GM18517 (cell line): ENCODE measurements at regions not wholly inside any gene's neighbourhood (a gene's known extent, or its start where the extent isn't known, plus 50 kb on each side); places are given as distances from the start of the nearest gene placed in this dataset.
"Not testable (repeated sequence)": the region's sequence is repeated elsewhere in the genome, so short reads cannot be mapped to it uniquely, and the experiment has no call there.

ENCODE experiments used
- ATAC-seq: cut with Tn5 transposase; IDR thresholded peaks from one replicate; pipeline ENCODE4 v1.9.1; 2021; ENCODE audit warnings: mild to moderate bottlenecking, moderate library complexity; ENCODE audit not compliant: unreplicated experiment

DNA sequence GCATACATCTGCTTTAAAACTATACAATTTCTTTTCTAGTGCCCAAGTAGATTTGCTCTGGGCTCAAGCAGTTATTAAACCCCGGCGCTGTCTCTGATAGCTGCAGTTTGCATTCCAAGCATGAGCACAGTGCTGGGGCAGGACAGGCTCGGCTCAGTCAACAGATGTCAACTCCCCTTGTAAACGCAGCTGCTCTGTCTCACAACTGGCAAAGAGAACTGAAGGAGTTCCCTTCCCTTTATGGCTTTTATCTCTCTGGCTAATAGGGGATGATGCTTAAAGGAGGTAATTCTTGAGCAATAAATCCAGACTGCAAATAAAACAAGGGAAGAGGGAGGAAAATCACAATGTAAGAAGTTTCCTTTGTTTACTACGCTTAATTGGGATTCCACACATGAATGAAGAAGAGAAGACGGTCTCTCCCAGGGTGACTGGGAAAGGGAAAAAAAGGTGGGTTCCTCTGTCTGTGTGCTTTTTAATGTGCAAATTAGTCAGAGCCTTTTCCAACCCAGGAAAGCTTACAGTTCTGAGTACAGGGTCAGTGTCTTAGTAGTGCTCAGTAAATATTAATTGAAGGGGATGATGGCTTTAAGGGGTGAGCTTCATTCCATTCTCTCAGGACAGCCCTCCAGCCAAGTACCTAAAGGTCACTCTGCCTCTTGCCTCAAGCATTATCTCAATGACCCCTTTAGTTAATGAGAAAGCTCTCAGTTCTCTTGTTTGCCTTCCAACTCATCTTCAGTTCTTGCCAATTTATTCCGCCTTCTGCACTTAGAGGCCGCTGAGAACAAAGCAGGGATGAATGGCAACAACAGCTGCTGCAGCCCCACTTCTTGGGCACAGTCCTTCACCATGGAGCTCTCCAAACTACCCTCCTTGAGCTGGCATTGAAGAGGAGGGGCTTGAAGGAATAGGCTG, 155.7 kb upstream of the JADE1 start:
- no peak for ATAC-seq

- ATAC-seq, result no peak
Observed at GRCh38 chr4:128649575-128650205, 159.8 kb upstream of the JADE1 start.

- no peak for ATAC-seq
Observed at GRCh38 chr4:128649161-128649560, 160.3 kb upstream of the JADE1 start.

DNA sequence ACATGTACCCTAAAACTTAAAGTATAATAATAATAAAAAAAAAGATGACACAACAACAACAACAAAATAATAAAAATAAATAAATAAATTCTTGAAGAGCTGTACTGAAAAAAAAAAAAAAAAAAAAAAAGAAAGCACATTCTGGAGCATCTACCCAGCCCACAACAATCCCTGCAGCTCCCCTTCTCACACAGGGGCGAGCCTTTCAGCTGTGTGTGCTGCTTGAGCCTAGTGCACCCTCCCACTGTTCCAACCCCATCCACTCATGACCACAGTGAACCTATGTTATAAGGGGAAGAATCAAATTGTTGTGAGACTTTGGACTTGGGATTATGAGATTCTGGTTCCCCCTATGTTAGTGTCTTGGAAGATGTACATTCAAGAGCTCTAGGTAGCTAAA, 161.5 kb upstream of the JADE1 start:
- no peak for ATAC-seq

DNA sequence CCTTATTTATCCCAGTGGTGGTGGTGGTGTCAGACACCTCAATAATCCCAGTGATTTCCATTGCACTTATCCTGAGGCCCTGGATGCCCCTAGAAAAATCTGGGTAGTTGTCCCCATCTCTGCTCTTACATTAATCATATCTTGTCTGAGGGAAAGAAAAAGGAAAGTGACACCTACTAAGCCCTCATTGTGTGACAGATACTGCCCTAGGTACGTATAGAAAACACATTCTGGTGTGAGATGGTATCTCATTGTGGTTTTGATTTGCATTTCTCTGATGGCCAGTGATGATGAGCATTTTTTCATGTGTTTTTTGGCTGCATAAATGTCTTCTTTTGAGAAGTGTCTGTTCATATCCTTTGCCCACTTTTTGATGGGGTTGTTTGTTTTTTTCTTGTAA, 162.6 kb upstream of the JADE1 start:
- ATAC-seq, result not testable (repeated sequence)

- ATAC-seq, result not testable (repeated sequence)
Observed at GRCh38 chr4:128644693-128645654, 164.5 kb upstream of the JADE1 start.

- not testable (repeated sequence) for ATAC-seq
Observed at GRCh38 chr4:128644107-128644506, 165.4 kb upstream of the JADE1 start.

GRCh38 chr4:128641566-128641965, 167.9 kb upstream of the JADE1 start:
- not testable (repeated sequence) for ATAC-seq

- no peak for ATAC-seq
Observed at GRCh38 chr4:128639541-128640270, 169.8 kb upstream of the JADE1 start.

- ATAC-seq, result no peak
Observed at GRCh38 chr4:128636906-128637305, 172.6 kb upstream of the JADE1 start.

DNA sequence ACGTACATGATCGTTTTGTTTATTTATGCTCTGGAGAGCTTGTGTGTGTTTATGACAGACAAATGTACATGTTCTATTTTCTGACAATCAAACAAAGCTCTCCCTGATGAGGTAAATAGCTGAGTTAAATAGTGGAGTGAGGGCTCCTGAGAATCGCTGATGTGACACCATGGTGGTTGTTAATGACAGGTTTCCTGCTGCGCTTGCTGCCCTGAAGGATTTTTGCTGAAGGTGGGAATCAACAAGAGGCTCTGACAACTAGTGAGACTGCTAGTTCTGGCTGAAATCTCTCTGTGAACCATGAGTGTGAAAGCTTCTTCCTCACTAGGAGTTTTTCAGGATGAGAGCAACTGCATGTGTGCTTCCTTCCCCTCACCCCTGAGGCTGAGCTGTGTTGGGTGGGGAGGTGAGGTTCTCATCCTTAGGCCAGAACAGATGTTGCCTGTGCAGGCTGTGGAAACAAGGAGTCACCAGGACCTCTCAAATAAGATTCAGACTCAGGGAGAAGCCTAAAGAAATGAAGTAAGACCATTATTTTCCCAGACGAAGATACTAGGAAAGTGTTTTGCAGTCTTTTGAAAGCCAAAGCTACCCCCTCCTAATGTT, 173.4 kb upstream of the JADE1 start:
- no peak for ATAC-seq

DNA sequence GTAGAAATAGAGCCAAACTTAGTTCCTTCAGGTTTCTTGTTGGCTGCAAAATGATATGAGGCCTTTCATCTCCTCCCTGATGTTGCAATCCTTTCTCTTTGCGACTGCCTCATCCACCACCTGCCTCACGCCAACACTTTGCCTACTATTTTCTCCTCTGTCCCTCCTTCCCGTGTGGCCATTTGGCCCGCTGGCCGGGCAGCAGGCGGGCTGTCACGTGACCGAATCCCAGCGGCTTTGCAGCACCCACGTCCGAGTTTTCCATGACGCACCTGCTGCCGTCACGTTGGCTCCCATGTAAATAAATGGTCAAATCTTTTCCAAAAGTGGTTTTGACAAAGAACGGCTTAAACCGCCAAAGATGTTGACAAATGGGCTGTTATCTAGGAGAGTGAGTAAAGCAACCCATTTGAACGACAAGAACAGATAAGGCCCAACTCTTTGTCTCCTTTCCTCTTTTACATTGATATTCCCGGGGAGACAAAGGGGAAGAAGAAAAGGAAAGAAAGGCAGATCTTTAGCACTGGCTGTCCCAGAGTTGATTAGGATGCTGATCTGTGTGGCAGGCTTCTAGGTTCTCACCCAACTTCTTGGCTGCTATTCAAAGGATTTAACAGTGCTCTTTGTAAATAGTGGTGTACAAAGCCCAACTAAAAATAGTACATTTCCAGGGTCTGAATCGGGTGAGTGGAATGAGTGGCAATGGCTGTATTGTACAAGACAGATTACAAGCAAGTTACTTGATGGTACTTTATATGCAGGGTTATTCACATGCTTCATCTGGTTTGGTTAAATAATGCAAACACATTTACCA, 174.2 kb upstream of the JADE1 start:
- no peak for ATAC-seq

DNA sequence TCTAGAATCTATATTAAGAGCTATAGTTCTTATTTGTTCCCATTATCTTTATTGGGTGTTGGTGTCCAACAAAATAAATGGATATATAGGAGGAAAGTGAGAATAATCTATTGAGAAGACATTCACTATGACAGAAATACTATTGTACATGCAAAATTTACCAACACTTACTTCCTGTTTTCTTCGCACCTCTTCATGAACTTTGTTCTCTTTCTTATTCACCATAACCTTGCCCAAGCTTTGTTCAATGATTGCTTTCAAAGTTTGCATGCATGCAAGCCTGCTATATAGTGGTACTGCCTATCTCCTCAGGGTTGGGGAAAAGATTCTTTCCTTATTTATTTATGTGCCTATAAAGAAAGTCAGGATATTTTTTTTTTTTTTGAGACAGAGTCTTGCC, 176.4 kb upstream of the JADE1 start:
- ATAC-seq, result peak; percentile 66

DNA sequence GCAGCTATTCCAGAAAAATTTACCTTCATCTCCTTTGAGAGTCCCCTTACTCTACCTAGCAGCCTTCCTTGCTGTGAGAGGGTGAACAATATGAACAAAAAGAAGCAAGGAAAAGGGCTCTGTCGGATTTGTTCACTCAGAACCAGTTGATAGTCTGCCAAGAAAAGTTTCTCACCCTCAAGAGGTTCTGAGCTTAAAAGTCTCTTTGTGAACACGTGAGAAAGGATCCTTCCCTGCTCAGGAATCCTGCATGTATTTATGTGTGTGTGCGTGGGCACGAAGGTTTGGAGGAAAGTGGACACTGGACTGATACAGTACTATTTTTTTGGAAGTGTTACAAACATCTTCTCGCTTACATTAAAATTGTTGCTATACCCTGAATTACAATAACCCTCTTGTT, 178.6 kb upstream of the JADE1 start:
- ATAC-seq, result no peak

GRCh38 chr4:128623508-128624215, 185.8 kb upstream of the JADE1 start:
- ATAC-seq, result no peak

- not testable (repeated sequence) for ATAC-seq
Observed at GRCh38 chr4:128620279-128620965, 189.1 kb upstream of the JADE1 start.

GRCh38 chr4:128615197-128615596, 194.3 kb upstream of the JADE1 start:
- no peak for ATAC-seq

DNA sequence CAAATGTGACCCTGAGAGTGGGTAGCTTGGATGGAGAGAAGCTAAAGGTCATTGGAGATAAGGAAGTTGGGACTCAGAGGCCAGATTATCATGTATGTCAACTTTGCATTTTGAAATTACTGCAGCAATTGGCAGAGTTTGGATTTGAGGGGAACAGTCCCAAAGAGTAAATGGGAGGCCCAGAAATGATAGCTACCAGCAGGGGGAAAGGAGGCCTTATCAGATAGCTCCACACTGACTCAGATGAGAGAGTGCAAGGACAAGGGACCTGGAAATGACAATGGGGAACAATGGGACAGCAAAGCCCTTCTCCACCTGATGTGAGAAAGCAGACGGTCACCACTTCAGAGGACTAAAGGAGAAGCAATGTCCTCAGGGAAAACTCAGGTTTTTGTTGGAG, 201.5 kb upstream of the JADE1 start:
- no peak for ATAC-seq
